Activated CD4-positive, alpha-beta T cell treated with anti-CD3 and anti-CD28 coated beads, Interleukin-2, amount 10 ng/mL, durations not matched to agents 7 days and 5 days (primary cell): ENCODE measurements at regions not wholly inside any gene's neighbourhood (a gene's known extent, or its start where the extent isn't known, plus 50 kb on each side); places are given as distances from the start of the nearest gene placed in this dataset.

Source experiments
- CTCF ChIA-PET: fragments of 350-600 bp; sonication (Branson Sonifier 250); formaldehyde crosslinking; loops from one replicate; lab custom pipeline; 2021; ENCODE audit warnings: antibody characterized with exemption; lab: Charles Lee
- POLR2A ChIA-PET: fragments of 350-600 bp; sonication (Branson Sonifier 250); formaldehyde crosslinking; loops from one replicate; lab custom pipeline; 2021; ENCODE audit warnings: antibody characterized with exemption; lab: Charles Lee
- DNase-seq: peaks from one replicate; pipeline ENCODE4 v3.0.0-alpha.2; 2020
- H3K27ac Mint-ChIP-seq: one replicate; pipeline ENCODE4 v1.8.0; 2021; ENCODE audit warnings: mild to moderate bottlenecking, moderate library complexity, mixed read lengths
- H3K27me3 Mint-ChIP-seq: one replicate; pipeline ENCODE4 v1.8.0; 2021; ENCODE audit warnings: mixed read lengths
- H3K36me3 Mint-ChIP-seq: one replicate; pipeline ENCODE4 v1.8.0; 2021; ENCODE audit warnings: low read depth, mixed read lengths
- H3K4me1 Mint-ChIP-seq: one replicate; pipeline ENCODE4 v1.8.0; 2021; ENCODE audit warnings: mixed read lengths
- H3K4me3 Mint-ChIP-seq: one replicate; pipeline ENCODE4 v1.8.0; 2021; ENCODE audit warnings: mild to moderate bottlenecking, moderate library complexity, mixed read lengths
- H3K9me3 Mint-ChIP-seq: one replicate; pipeline ENCODE4 v1.8.0; 2021; ENCODE audit warnings: mixed read lengths

DNA sequence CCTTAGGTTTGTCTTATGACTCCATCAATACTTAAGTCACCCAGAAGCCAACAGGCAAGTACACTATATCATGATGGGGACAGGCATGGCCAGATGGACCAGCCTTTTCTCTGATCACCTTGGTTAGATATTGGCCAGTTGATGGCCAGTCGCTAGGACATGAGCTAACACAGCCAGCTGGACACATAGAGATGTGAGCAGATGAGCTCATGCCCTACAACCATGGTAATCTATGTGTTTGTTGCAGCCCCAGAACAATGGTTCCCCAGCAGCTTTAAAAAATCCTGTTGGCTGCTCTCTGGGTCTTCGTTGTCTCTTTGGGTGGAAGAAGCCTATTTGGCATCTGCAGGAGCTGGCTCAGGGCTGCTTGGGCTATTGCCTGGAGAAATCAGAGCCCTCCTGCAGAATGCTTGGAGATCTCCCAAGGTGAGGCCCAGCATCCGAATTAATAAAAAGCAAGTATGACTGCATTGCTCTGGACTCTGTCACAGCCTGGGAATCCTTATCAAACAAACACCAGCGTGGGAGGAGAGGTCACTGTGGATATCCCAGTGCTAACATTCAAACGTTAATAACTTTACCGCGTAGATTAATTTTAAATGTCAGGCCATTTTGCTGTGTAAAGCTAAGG, 62.3 kb upstream of the KLHL29 start:
- ChIA-PET POLR2A (no interaction called here), CTCF (interaction anchor here (1.1 to 1.5 kb wide), 2 partner anchors 12 to 14 kb away, joined by 3 read pairs; no protein-coding TSS in a partner anchor)
- no peak for DNase-seq
- Mint-ChIP-seq H3K36me3 (no peaks in the 10 kb centered on the region), H3K4me3 (no peak overlapping the region), H3K27me3 (peaks cover 19% of the 10 kb centered on the region), H3K9me3 (no peaks in the 10 kb centered on the region), H3K27ac (no peak overlapping the region), H3K4me1 (no peaks in the 10 kb centered on the region)

DNA sequence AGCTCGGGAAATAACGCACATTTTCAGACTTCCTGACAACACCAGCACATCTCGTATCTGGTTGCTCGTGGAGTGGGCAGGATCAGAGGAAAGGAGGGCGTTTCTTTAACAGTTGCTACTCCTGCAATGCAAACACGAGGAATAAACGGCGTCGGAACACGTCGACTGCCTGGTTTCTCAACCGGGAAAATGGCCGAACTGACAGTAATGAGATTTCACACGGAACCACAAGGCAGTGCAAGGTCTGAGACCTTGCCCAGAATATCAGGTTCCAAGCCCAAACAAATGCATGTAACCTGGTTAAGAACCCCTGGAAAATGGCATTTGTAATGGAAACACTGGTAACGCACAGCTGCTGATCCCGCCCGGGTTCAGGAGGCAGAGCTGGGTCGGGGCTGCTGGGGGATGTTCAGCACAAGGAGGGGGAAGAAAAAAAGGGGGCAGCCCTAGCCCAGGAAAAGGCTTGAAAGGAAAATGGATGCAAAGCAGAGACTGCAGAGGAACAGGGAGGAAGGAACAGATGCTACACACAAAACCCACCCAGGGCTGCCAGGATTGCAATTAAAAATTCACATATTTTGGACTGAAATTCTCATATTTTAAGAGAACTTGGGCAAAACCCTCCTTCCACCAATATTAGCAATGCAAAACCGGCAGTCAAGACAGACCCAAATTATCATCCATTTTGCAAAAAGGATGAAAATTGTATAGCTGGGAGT, 61.6 kb upstream of the KLHL29 start:
- CTCF ChIA-PET: interaction anchor here (1.3 kb wide), 1 partner anchor 10 kb away, joined by 4 read pairs; no protein-coding TSS in a partner anchor
- H3K36me3 Mint-ChIP-seq: no peaks in the 10 kb centered on the region
- POLR2A ChIA-PET: no interaction called here

DNA sequence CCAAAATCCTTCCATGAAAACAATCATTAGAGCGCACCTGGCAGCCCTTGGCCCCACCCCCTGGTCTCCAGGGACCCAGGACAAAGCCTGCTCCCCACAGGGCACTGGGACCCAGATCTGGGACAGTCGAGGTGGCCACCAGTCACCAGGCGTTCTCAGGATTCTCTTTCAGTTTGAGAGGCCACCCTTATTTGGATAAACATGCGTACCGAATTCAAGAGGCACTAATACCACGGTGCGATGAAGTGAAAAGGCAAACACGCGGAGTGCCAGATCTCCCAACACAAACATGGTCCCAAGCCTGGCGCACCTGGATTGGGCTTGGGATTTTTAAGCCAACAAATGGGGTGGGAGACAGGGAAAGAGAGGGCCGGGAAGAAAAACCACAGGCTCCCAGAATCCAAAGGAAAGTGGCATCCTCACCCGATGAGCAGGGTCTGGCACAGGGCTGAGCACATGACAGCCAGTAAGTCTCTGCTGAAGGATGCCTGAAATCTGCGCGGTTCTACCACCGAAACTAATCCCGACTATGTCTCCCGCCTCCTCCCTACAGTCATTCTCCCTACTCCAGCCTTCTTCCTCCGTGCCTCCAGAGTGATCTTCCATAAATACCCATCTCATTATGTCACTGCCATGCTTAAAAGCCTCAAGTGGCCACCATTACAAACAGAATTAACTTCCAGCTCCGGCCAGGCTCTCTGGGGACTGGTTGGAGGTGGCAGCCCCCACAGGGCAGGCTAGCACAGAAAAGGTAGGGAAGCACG, 60.9 kb upstream of the KLHL29 start:
- no peak for DNase-seq
- no peak overlapping the region for H3K4me3 Mint-ChIP-seq
- no peak overlapping the region for H3K27ac Mint-ChIP-seq
- ChIA-PET CTCF (interaction anchor here (1.3 kb wide), 1 partner anchor 11 kb away, joined by 4 read pairs; no protein-coding TSS in a partner anchor), POLR2A (no interaction called here)
- H3K27me3 Mint-ChIP-seq: peaks cover 19% of the 10 kb centered on the region
- H3K9me3 Mint-ChIP-seq: no peaks in the 10 kb centered on the region
- H3K36me3 Mint-ChIP-seq: no peaks in the 10 kb centered on the region
- H3K4me1 Mint-ChIP-seq: no peaks in the 10 kb centered on the region

More for the DNA sequence above, 61.6 kb upstream of the KLHL29 start:
- Mint-ChIP-seq H3K4me3 (no peak overlapping the region), H3K27me3 (peaks cover 19% of the 10 kb centered on the region), H3K9me3 (no peaks in the 10 kb centered on the region), H3K27ac (no peak overlapping the region), H3K4me1 (no peaks in the 10 kb centered on the region)
- DNase-seq: no peak

DNA sequence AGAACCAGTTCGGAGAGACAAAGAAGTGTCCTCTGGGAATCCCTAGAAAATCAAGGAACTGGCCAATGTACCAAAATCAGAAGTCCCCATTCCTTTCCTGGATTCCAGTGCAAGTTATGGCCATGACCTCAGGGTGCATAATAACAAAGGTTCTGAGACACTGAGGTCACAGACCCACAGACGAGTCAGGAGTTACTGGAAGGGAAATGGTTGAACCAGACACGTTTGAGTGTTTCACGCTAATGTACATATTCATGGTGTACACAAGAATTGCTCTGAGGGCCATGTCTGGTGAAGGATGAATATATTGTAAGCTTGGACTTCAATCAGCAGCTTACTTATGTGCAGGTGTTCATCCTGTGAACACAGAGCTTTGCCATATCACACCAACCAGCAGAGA, 58.6 kb upstream of the KLHL29 start:
- H3K27ac Mint-ChIP-seq: no peak overlapping the region
- no peak for DNase-seq
- ChIA-PET POLR2A (no interaction called here), CTCF (no interaction called here)
- H3K9me3 Mint-ChIP-seq: no peaks in the 10 kb centered on the region
- H3K36me3 Mint-ChIP-seq: no peaks in the 10 kb centered on the region
- H3K4me3 Mint-ChIP-seq: no peak overlapping the region
- H3K27me3 Mint-ChIP-seq: peaks cover 13% of the 10 kb centered on the region
- H3K4me1 Mint-ChIP-seq: no peaks in the 10 kb centered on the region

DNA sequence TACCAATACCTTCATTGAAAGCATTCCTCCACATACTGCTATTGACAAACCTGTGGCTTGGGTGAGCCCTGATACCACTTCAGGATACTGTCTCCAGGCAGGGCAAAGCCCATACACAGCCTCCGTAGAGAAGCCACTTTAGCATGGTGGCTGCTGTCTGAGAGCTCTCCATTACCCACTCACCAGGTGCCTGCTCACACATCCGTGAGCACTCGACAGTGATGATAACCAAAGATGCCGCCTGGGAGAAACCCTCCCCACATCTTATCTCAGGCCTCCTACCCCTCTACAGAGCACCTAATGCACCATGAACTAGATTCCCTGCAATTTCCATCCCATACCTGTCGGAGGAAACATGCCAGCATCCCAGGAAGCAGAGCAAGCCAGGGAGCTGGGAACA, 57.6 kb upstream of the KLHL29 start:
- H3K4me3 Mint-ChIP-seq: no peak overlapping the region
- CTCF ChIA-PET: interaction anchor here (1.0 kb wide), 1 partner anchor 23 kb away, joined by 3 read pairs; no protein-coding TSS in a partner anchor
- no peak overlapping the region for H3K27ac Mint-ChIP-seq
- POLR2A ChIA-PET: interaction anchor here (0.6 kb wide), 1 partner anchor 16 kb away, joined by 5 read pairs; no protein-coding TSS in a partner anchor
- no peak for DNase-seq
- no peaks in the 10 kb centered on the region for H3K36me3 Mint-ChIP-seq
- H3K9me3 Mint-ChIP-seq: no peaks in the 10 kb centered on the region
- no peaks in the 10 kb centered on the region for H3K4me1 Mint-ChIP-seq
- peaks cover 7% of the 10 kb centered on the region for H3K27me3 Mint-ChIP-seq

DNA sequence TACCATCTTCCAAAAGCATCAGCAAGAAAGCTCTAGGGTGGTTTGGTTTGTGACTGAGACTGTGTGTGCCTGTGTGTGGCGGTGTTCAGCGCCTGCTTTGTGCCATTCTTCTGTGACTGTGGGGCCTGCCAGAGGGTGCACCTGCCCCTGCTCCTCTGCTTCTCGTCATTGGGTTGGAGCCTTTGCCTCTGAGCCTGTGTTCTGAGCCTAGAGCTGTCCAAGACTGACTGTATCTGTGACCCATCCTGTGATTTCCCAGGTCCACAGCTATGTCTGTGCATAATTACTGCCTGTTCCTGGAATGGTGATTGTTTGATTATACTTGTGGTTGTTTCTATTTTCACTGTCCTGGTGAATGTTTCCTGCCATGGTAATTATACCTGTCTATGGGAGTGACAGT, 57.1 kb upstream of the KLHL29 start:
- Mint-ChIP-seq H3K36me3 (no peaks in the 10 kb centered on the region), H3K27me3 (peaks cover 7% of the 10 kb centered on the region), H3K4me3 (no peak overlapping the region), H3K4me1 (no peaks in the 10 kb centered on the region), H3K9me3 (no peaks in the 10 kb centered on the region), H3K27ac (no peak overlapping the region)
- ChIA-PET POLR2A (no interaction called here), CTCF (interaction anchor here (1.0 kb wide), 1 partner anchor 22 kb away, joined by 3 read pairs; no protein-coding TSS in a partner anchor)
- no peak for DNase-seq

DNA sequence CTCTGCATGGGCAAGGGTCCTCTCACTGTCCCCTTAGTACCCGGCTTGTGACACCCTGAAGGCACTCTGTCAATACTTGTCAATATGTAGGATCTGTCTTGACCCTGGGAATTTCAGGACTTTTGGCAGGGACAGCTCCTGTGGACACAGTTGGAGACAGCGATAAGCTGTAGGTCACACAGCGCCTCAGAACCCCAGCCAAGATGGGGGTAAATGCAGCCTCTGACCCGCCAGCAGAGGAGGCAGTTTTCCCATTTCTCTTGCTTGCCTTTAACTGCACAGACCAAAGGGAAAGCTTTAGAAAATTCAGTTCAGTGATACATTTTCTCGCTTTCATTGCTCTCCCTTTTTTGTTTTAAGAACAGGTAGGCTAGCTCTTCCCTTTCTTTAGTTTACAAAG, 54.8 kb upstream of the KLHL29 start:
- no peaks in the 10 kb centered on the region for H3K4me1 Mint-ChIP-seq
- peaks cover 8% of the 10 kb centered on the region for H3K27me3 Mint-ChIP-seq
- H3K9me3 Mint-ChIP-seq: no peaks in the 10 kb centered on the region
- ChIA-PET CTCF (interaction anchor here (1.9 kb wide), 1 partner anchor 33 kb away, joined by 4 read pairs; no protein-coding TSS in a partner anchor), POLR2A (no interaction called here)
- H3K4me3 Mint-ChIP-seq: no peak overlapping the region
- DNase-seq: no peak
- no peak overlapping the region for H3K27ac Mint-ChIP-seq
- H3K36me3 Mint-ChIP-seq: no peaks in the 10 kb centered on the region
